Osteoblast (primary cell): ENCODE measurements at regions not wholly inside any gene's neighbourhood (a gene's known extent, or its start where the extent isn't known, plus 50 kb on each side); places are given as distances from the start of the nearest gene placed in this dataset.

Experiments
- DNase-seq: peaks from one replicate; pipeline ENCODE4 v3.0.0; 2011; ENCODE audit warnings: low spot score, mixed read lengths; ENCODE audit not compliant: insufficient read length; ENCODE audit errors: missing footprints
- H2AFZ ChIP-seq: 2 replicates; pipeline ENCODE4 v1.6.0; 2011; ENCODE audit warnings: mild to moderate bottlenecking, low read length
- H3K27ac ChIP-seq: 2 replicates; pipeline ENCODE4 v1.5.1; 2011; ENCODE audit warnings: mild to moderate bottlenecking, low read depth, low read length, moderate library complexity
- H3K27me3 ChIP-seq: 2 replicates; pipeline ENCODE4 v1.6.0; 2012; ENCODE audit warnings: mild to moderate bottlenecking, control low read depth, inconsistent platforms, low read length, moderate library complexity; ENCODE audit not compliant: insufficient read depth
- H3K36me3 ChIP-seq: 2 replicates; pipeline ENCODE4 v1.5.1; 2011; ENCODE audit warnings: mild to moderate bottlenecking, low read length, control low read depth, moderate library complexity; ENCODE audit not compliant: insufficient read depth
- H3K4me1 ChIP-seq: 2 replicates; pipeline ENCODE4 v1.5.1; 2011; ENCODE audit warnings: mild to moderate bottlenecking, low read length, control low read depth, moderate library complexity; ENCODE audit not compliant: insufficient read depth
- H3K4me2 ChIP-seq: 2 replicates; pipeline ENCODE4 v1.6.0; 2011; ENCODE audit warnings: mild to moderate bottlenecking, low read length; ENCODE audit not compliant: insufficient read depth
- H3K4me3 ChIP-seq: fragments of 200-600 bp; sonication (generic); 3 replicates; pipeline ENCODE4 v1.5.1; 2012; ENCODE audit warnings: mild to moderate bottlenecking, low read length, inconsistent platforms; ENCODE audit not compliant: insufficient read depth
- H3K79me2 ChIP-seq: 2 replicates; pipeline ENCODE4 v1.6.0; 2012; ENCODE audit warnings: mild to moderate bottlenecking, low read length, control low read depth, inconsistent platforms; ENCODE audit not compliant: insufficient read depth
- H3K9me3 ChIP-seq: 2 replicates; pipeline ENCODE4 v1.5.1; 2011; ENCODE audit warnings: low read depth, low read length, control low read depth
- H4K20me1 ChIP-seq: 2 replicates; pipeline ENCODE4 v1.6.0; 2012; ENCODE audit warnings: mild to moderate bottlenecking, low read length, control low read depth; ENCODE audit not compliant: insufficient read depth
- CTCF ChIP-seq: IDR thresholded peaks from 2 replicates; pipeline ENCODE4 v1.5.1; 2011; ENCODE audit warnings: mild to moderate bottlenecking, low read depth, low read length, moderate library complexity; ENCODE audit errors: extremely low read depth

- H2AFZ ChIP-seq: no peak overlapping the region
These were observed 120.6 kb downstream of the SPRY1 start for GRCh38 chr4:123517176-123517575.

DNA sequence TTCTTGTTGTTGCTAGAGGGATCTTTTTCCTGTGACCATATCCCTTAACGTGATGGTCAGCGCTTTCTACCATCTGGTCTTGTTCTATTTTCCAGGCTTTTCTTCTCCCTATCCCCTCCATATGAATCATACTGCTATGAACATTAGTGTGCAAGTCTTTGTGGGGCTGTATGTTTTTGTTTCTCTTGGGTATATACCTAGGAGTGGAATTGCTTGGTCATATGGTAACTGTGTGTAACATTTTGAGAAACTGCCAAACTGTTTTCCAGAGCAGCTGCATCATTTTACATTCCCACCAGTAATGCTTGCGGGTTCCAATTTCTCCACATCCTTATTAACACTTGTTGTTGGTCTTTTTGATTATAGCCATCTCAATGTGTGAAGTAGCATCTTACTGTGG, 121.4 kb downstream of the SPRY1 start:
- Histone ChIP-seq H3K4me1 (no peaks in the 10 kb centered on the region), H3K36me3 (no peaks in the 10 kb centered on the region), H3K27me3 (no peaks in the 10 kb centered on the region), H4K20me1 (no peaks in the 10 kb centered on the region), H3K9me3 (no peaks in the 10 kb centered on the region), H2AFZ (no peak overlapping the region), H3K4me2 (no peak overlapping the region), H3K27ac (no peak overlapping the region), H3K4me3 (no peak overlapping the region), H3K79me2 (no peaks in the 10 kb centered on the region)
- DNase-seq: no peak
- TF ChIP-seq CTCF: no peak

More at GRCh38 chr4:123517176-123517575, 120.6 kb downstream of the SPRY1 start:
- Histone ChIP-seq H3K4me2 (no peak overlapping the region), H4K20me1 (no peaks in the 10 kb centered on the region), H3K79me2 (no peaks in the 10 kb centered on the region), H3K36me3 (no peaks in the 10 kb centered on the region), H3K9me3 (no peaks in the 10 kb centered on the region), H3K27me3 (no peaks in the 10 kb centered on the region), H3K4me1 (no peaks in the 10 kb centered on the region), H3K4me3 (no peak overlapping the region), H3K27ac (no peak overlapping the region)
- DNase-seq: no peak
- TF ChIP-seq CTCF: no peak

DNA sequence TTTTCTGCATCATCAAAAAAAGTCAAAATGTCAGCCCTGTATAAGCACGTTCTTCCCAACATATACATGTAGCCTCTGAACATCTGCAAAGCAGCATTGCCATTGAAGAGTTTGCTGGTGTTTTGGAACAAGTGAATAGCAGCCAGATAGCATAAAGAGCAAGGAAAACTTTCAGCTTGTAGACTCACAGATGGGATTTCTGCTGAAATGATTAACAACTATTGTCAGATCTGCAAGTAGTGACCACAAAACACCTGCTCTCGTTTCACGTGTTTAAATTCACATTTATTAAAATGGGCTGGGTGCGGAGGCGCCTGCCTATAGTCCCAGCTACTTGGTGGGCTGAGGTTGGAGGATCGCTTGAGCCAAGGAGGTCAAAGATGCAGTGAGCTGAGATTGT, 123.7 kb downstream of the SPRY1 start:
- no peak for TF ChIP-seq CTCF
- H4K20me1 ChIP-seq: no peaks in the 10 kb centered on the region
- no peaks in the 10 kb centered on the region for H3K79me2 ChIP-seq
- H3K36me3 ChIP-seq: no peaks in the 10 kb centered on the region
- no peaks in the 10 kb centered on the region for H3K27me3 ChIP-seq
- H3K27ac ChIP-seq: no peak overlapping the region
- DNase-seq: no peak
- H3K9me3 ChIP-seq: no peaks in the 10 kb centered on the region
- H2AFZ ChIP-seq: no peak overlapping the region
- no peaks in the 10 kb centered on the region for H3K4me1 ChIP-seq
- H3K4me3 ChIP-seq: no peak overlapping the region
- H3K4me2 ChIP-seq: no peak overlapping the region

GRCh38 chr4:123522081-123522480, 125.5 kb downstream of the SPRY1 start:
- Histone ChIP-seq H3K27me3 (no peaks in the 10 kb centered on the region), H3K79me2 (no peaks in the 10 kb centered on the region), H3K4me1 (no peaks in the 10 kb centered on the region), H3K4me3 (no peak overlapping the region), H2AFZ (no peak overlapping the region), H3K27ac (no peak overlapping the region), H3K9me3 (no peaks in the 10 kb centered on the region), H3K4me2 (no peak overlapping the region), H3K36me3 (no peaks in the 10 kb centered on the region), H4K20me1 (no peaks in the 10 kb centered on the region)
- no peak for TF ChIP-seq CTCF
- DNase-seq: no peak
